H9 (cell line): ENCODE measurements at regions not wholly inside any gene's neighbourhood (a gene's known extent, or its start where the extent isn't known, plus 50 kb on each side); places are given as distances from the start of the nearest gene placed in this dataset.

ENCODE experiments used
- DNase-seq: peaks from one replicate; pipeline ENCODE4 v3.0.0-alpha.2; 2017
- H2AFZ ChIP-seq: one replicate; pipeline ENCODE4 v1.6.1; 2013; ENCODE audit warnings: mild to moderate bottlenecking, low read length, control low read depth, moderate library complexity
- H2AK5ac ChIP-seq: 2 replicates; pipeline ENCODE4 v1.6.1; 2013; ENCODE audit warnings: low read length, control low read depth, mixed read lengths; ENCODE audit not compliant: insufficient read length
- H2BK120ac ChIP-seq: one replicate; pipeline ENCODE4 v1.6.1; 2013; ENCODE audit warnings: low read depth, mild to moderate bottlenecking, low read length, control low read depth, inconsistent platforms; ENCODE audit not compliant: poor library complexity, severe bottlenecking
- H2BK12ac ChIP-seq: 2 replicates; pipeline ENCODE4 v1.6.1; 2013; ENCODE audit warnings: low read length, control low read depth, mixed read lengths, low read depth; ENCODE audit not compliant: insufficient read length
- H2BK15ac ChIP-seq: 2 replicates; pipeline ENCODE4 v1.6.1; 2013; ENCODE audit warnings: low read depth, low read length, control low read depth
- H2BK20ac ChIP-seq: one replicate; pipeline ENCODE4 v1.6.1; 2013; ENCODE audit warnings: low read depth, mild to moderate bottlenecking, low read length, control low read depth, inconsistent platforms; ENCODE audit not compliant: poor library complexity, severe bottlenecking
- H2BK5ac ChIP-seq: 2 replicates; pipeline ENCODE4 v1.6.1; 2013; ENCODE audit warnings: low read length, control low read depth, mixed read lengths; ENCODE audit not compliant: insufficient read length
- H3K14ac ChIP-seq: 2 replicates; pipeline ENCODE4 v1.6.1; 2013; ENCODE audit warnings: low read length, control low read depth; ENCODE audit not compliant: insufficient read depth
- H3K18ac ChIP-seq: 2 replicates; pipeline ENCODE4 v1.6.1; 2013; ENCODE audit warnings: low read depth, mild to moderate bottlenecking, mixed read lengths, low read length, control low read depth; ENCODE audit not compliant: insufficient read length
- H3K23ac ChIP-seq: 2 replicates; pipeline ENCODE4 v1.6.1; 2013; ENCODE audit warnings: low read length, control low read depth, mixed read lengths, low read depth; ENCODE audit not compliant: insufficient read length
- H3K23me2 ChIP-seq: 2 replicates; pipeline ENCODE4 v1.6.1; 2013; ENCODE audit warnings: low read depth, mild to moderate bottlenecking, mixed read lengths, low read length, control low read depth; ENCODE audit not compliant: insufficient read length, poor library complexity, severe bottlenecking
- H3K27ac ChIP-seq: 2 replicates; pipeline ENCODE4 v1.5.1; 2013; ENCODE audit warnings: low read length, control low read depth, mixed read lengths, low read depth; ENCODE audit not compliant: insufficient read length
- H3K27me3 ChIP-seq: 2 replicates; pipeline ENCODE4 v1.6.1; 2013; ENCODE audit warnings: low read length, control low read depth, inconsistent platforms; ENCODE audit not compliant: insufficient read depth
- H3K4ac ChIP-seq: 2 replicates; pipeline ENCODE4 v1.6.1; 2013; ENCODE audit warnings: low read depth, mild to moderate bottlenecking, control low read depth, inconsistent platforms, low read length, moderate library complexity
- H3K4me1 ChIP-seq: 2 replicates; pipeline ENCODE4 v1.6.1; 2013; ENCODE audit warnings: low read length, control low read depth, inconsistent platforms; ENCODE audit not compliant: insufficient read depth
- H3K4me2 ChIP-seq: 2 replicates; pipeline ENCODE4 v1.6.1; 2013; ENCODE audit warnings: low read length, control low read depth, mixed read lengths; ENCODE audit not compliant: insufficient read length, insufficient read depth
- H3K56ac ChIP-seq: 2 replicates; pipeline ENCODE4 v1.6.1; 2013; ENCODE audit warnings: low read depth, mild to moderate bottlenecking, mixed read lengths, low read length, control low read depth; ENCODE audit not compliant: insufficient read length
- H3K79me1 ChIP-seq: 2 replicates; pipeline ENCODE4 v1.6.1; 2013; ENCODE audit warnings: low read depth, mild to moderate bottlenecking, moderate library complexity, low read length, control low read depth, inconsistent platforms; ENCODE audit not compliant: insufficient read depth, poor library complexity, severe bottlenecking
- H3K79me2 ChIP-seq: 2 replicates; pipeline ENCODE4 v1.6.1; 2013; ENCODE audit warnings: low read length, control low read depth, inconsistent platforms; ENCODE audit not compliant: insufficient read depth
- H3K9ac ChIP-seq: 2 replicates; pipeline ENCODE4 v1.6.1; 2013; ENCODE audit warnings: low read length, control low read depth, mixed read lengths; ENCODE audit not compliant: insufficient read length; ENCODE audit errors: extremely low read depth
- H3K9me3 ChIP-seq: one replicate; pipeline ENCODE4 v1.6.1; 2013; ENCODE audit warnings: low read depth, low read length, inconsistent platforms; ENCODE audit not compliant: control insufficient read depth
- H3T11ph ChIP-seq: one replicate; pipeline ENCODE4 v1.6.1; 2013; ENCODE audit warnings: mild to moderate bottlenecking, low read length, control low read depth, inconsistent platforms
- H4K20me1 ChIP-seq: one replicate; pipeline ENCODE4 v1.6.1; 2013; ENCODE audit not compliant: control insufficient read depth, insufficient read length, insufficient read depth
- H4K5ac ChIP-seq: 2 replicates; pipeline ENCODE4 v1.6.1; 2013; ENCODE audit warnings: low read depth, mild to moderate bottlenecking, mixed read lengths, low read length, control low read depth; ENCODE audit not compliant: insufficient read length
- H4K8ac ChIP-seq: replicated peaks from 2 replicates; pipeline ENCODE4 v1.6.1; 2013; ENCODE audit warnings: low read length, control low read depth, mixed read lengths, low read depth; ENCODE audit not compliant: insufficient read length
- H4K91ac ChIP-seq: 2 replicates; pipeline ENCODE4 v1.6.1; 2013; ENCODE audit warnings: low read depth, mild to moderate bottlenecking, moderate library complexity, mixed read lengths, low read length, control low read depth; ENCODE audit not compliant: insufficient read length
- H3K27ac Mint-ChIP-seq, 3 experiments: 2 replicates in 2 of 3; 3 replicates in 1 of 3; pipeline ENCODE4 v1.8.0; 2020 to 2021; ENCODE audit warnings: mixed read lengths in 3 of 3, mild to moderate bottlenecking in 1 of 3, moderate library complexity in 1 of 3
- H3K27me3 Mint-ChIP-seq: 2 replicates; pipeline ENCODE4 v1.8.0; 2021; ENCODE audit warnings: low read depth, mild to moderate bottlenecking, moderate library complexity, mixed read lengths
- H3K36me3 Mint-ChIP-seq, 3 experiments: 2 replicates in 2 of 3; 3 replicates in 1 of 3; pipeline ENCODE4 v1.8.0; 2020 to 2021; ENCODE audit warnings: low read depth in 3 of 3, mixed read lengths in 3 of 3; ENCODE audit not compliant: insufficient read depth in 1 of 3
- H3K4me1 Mint-ChIP-seq, 2 experiments: 2 replicates each; pipeline ENCODE4 v1.8.0; 2020; ENCODE audit warnings: mixed read lengths in 2 of 2
- H3K4me3 Mint-ChIP-seq, 2 experiments: 2 replicates in 1 of 2; 3 replicates in 1 of 2; pipeline ENCODE4 v1.8.0; 2020 to 2021; ENCODE audit warnings: mild to moderate bottlenecking in 2 of 2, mixed read lengths in 2 of 2, moderate library complexity in 1 of 2
- H3K9me3 Mint-ChIP-seq, 2 experiments: 2 replicates in 1 of 2; 3 replicates in 1 of 2; pipeline ENCODE4 v1.8.0; 2020; ENCODE audit warnings: mild to moderate bottlenecking in 2 of 2, mixed read lengths in 2 of 2, moderate library complexity in 1 of 2
- WGBS: extraction: QIAGEN DNeasy Blood & Tissue Kit; methylation state at CpG from one replicate; pipeline ENCODE4 v1.1.7; 2013; ENCODE audit warnings: missing lambda C conversion rate, low lambda C conversion rate, mixed read lengths; ENCODE audit not compliant: insufficient read length; ENCODE audit errors: extremely low coverage; 5-methylcytosine and 5-hydroxymethylcytosine counted together
- TF ChIP-seq, protein P1 (sequence below): fragments of 200-600 bp; sonication (generic); conservative IDR thresholded peaks from 3 replicates; pipeline ENCODE4 v1.8.0; 2021; ENCODE audit warnings: antibody characterized with exemption, mild to moderate bottlenecking

DNA sequence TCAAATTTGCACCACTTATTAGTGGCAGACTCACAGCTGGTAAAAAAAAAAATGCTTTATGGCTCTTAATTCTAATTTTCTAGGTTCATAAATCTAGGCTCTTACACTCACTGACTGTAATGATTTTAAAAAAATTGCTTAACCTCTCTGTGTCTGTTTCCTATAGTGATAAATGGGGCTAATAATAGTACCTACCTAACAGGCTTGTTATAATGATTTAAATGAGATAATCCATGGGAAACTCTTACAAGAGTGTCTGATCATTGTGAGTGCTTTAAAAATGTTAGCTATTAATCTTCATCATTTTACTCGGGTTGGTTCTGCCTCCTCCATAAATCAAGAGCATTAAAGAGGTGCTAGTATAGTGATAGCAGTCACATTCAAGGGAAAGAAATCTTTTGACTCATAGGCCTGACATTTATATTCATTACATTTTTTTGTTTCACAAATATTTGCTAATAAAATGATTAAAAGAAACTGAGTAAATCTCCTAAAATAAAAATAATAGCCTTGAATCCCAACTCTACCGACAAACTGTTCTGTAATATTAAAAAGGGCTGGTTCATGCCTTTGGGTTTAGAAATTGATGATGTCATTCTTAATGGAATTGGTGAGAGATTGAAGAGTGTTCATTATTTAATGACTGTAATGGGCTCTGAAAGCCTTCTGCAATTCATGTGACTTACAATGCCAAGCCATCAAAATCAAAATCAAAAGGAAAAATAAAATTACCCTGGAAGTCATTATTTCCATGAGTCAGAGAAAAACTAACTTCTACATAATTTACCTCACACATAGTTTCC lies 93.9 kb upstream of the PALMD start:
- H3K9me3 Mint-ChIP-seq: no peaks in the 10 kb centered on the region
- H3K27me3 ChIP-seq: no peaks in the 10 kb centered on the region
- no peak overlapping the region for H2AK5ac ChIP-seq
- H3K18ac ChIP-seq: no peak overlapping the region
- H2AFZ ChIP-seq: no peak overlapping the region
- no peaks in the 10 kb centered on the region for H3K4me1 ChIP-seq
- H3K9me3 ChIP-seq: no peaks in the 10 kb centered on the region
- H2BK15ac ChIP-seq: no peak overlapping the region
- H2BK12ac ChIP-seq: no peak overlapping the region
- H3K56ac ChIP-seq: no peak overlapping the region
- no peaks in the 10 kb centered on the region for H3K79me2 ChIP-seq
- no peak overlapping the region for H3K4ac ChIP-seq
- no peak for DNase-seq
- H4K91ac ChIP-seq: no peak overlapping the region
- H3K4me1 Mint-ChIP-seq: no peaks in the 10 kb centered on the region
- no peaks in the 10 kb centered on the region for H3K36me3 Mint-ChIP-seq
- H4K20me1 ChIP-seq: no peaks in the 10 kb centered on the region
- no peak overlapping the region for H3K4me2 ChIP-seq
- no peaks in the 10 kb centered on the region for H3K79me1 ChIP-seq
- no peak overlapping the region for H2BK5ac ChIP-seq
- H3K27ac Mint-ChIP-seq: no peak overlapping the region
- H3K9ac ChIP-seq: no peak overlapping the region
- H3K27ac ChIP-seq: no peak overlapping the region
- no peak overlapping the region for H3K14ac ChIP-seq
- H3T11ph ChIP-seq: no peak overlapping the region
- H3K23me2 ChIP-seq: no peaks in the 10 kb centered on the region
- no peak overlapping the region for H4K8ac ChIP-seq
- H3K4me3 Mint-ChIP-seq: no peak overlapping the region
- no peaks in the 10 kb centered on the region for H3K27me3 Mint-ChIP-seq
- no CpG with 5 or more reads among the region's 2 CpGs for WGBS
- H4K5ac ChIP-seq: no peak overlapping the region
- H2BK120ac ChIP-seq: no peak overlapping the region
- H3K23ac ChIP-seq: no peak overlapping the region
- TF ChIP-seq, protein P1, sequence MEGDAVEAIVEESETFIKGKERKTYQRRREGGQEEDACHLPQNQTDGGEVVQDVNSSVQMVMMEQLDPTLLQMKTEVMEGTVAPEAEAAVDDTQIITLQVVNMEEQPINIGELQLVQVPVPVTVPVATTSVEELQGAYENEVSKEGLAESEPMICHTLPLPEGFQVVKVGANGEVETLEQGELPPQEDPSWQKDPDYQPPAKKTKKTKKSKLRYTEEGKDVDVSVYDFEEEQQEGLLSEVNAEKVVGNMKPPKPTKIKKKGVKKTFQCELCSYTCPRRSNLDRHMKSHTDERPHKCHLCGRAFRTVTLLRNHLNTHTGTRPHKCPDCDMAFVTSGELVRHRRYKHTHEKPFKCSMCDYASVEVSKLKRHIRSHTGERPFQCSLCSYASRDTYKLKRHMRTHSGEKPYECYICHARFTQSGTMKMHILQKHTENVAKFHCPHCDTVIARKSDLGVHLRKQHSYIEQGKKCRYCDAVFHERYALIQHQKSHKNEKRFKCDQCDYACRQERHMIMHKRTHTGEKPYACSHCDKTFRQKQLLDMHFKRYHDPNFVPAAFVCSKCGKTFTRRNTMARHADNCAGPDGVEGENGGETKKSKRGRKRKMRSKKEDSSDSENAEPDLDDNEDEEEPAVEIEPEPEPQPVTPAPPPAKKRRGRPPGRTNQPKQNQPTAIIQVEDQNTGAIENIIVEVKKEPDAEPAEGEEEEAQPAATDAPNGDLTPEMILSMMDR: no peak
- H2BK20ac ChIP-seq: no peak overlapping the region
